ENCODE measurements at regions not wholly inside any gene's neighbourhood (a gene's known extent, or its start where the extent isn't known, plus 50 kb on each side); places are given as distances from the start of the nearest gene placed in this dataset.
"Not testable (repeated sequence)": the region's sequence is repeated elsewhere in the genome, so short reads cannot be mapped to it uniquely, and the experiment has no call there.

GRCh38 chr4:57369446-57369845, 259.3 kb upstream of the IGFBP7 start:
- DNase-seq: no peak

DNA sequence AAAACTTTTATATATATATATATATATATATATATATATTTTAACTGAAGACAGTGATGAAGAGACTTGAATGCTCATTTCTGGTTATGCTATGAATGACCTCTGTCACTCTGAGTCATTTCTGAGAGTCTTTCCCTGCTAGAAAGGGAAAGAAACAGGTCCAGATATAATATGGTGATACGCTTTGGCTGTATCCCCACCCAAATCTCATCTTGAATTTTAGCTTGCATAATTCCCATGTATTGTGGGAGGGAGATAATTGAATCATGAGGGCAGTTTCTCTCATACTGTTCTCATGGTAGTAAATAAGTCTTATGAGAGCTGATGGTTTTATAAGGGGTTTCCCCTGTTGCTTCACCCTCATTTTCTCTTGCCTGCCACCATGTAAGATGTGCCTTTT, 254.1 kb upstream of the IGFBP7 start:
- no peak for DNase-seq

DNA sequence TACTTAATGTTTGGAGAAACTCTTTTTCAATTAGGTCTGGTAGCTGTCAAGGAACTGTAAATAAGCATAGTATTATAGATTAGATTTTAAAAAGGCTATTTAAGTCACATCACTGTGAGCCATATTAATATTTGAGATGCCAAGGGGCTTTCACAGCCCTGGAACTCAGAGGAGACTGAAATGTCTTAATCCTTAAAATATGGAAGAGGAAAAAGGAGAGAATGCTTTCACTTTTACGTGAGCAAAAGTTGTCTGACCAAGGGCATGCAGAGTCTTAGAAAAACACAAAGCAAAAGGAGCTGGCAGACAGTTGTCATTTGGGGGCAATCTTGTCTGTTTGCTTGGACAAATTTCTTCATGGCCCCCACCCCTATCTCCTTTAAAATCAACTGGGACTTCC, 253.2 kb upstream of the IGFBP7 start:
- DNase-seq: no peak

DNA sequence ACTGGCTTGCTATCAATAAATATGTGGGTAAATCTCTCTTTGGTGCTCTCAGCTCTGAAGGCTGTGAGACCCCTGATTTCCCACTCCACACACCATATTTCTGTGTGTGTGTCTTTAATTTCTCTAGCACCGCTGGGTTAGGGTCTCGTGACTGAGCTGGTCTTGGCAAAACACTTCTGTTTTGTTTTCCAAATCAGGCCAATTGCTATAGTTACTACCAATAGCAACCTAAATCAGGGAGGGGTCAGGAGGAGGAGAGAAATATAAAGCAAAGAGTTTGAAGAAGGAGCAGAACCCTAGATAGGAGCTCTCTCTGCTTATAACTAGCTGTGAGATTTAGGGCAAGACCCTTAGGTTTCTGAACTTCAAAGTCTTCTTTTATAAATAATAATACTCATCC, 250.5 kb upstream of the IGFBP7 start:
- no peak for DNase-seq

GRCh38 chr4:57355101-57355665, 245.0 kb upstream of the IGFBP7 start:
- no peak for DNase-seq

GRCh38 chr4:57351731-57352130, 241.5 kb upstream of the IGFBP7 start:
- no peak for DNase-seq

GRCh38 chr4:57344296-57344695, 234.1 kb upstream of the IGFBP7 start:
- no peak for DNase-seq

DNA sequence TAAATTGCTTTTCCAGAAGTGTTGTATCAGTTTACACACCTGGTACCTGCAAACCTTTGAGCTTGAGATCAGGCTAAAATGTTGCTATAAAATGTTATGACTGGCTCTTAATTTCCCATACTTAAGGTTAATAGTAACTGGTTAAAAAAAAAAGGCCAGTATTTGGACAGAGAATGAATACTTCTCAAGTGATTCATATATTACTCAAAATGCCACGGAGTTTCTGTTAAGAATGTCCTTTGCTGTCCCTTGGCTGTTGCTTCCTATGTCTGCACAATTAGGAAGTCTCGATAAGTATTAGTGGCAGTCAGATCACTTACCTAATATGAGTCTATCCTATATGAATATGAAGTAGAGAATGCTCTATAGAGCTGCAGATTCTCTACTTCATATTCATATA, 232.2 kb upstream of the IGFBP7 start:
- DNase-seq: no peak

DNA sequence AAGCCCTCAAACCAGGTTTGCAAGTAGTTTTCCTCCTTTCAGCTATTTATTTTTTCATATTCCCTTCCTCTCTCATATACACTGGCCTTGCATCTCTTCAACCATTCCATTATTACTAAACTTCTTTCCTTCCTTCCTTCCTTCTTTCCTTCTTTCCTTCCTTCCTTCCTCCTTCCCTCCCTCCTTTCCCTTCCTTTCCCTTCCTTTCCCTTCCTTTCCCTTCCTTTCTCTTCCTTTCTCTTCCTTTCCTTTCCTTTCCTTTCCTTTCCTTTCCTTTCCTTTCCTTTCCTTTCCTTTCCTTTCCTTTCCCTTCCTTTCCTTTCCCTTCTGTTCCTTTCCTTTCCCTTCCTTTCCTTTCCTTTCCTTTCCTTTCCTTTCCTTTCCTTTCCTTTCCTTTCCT, 228.7 kb upstream of the IGFBP7 start:
- DNase-seq: not testable (repeated sequence)

- no peak for DNase-seq
These were observed 223.5 kb upstream of the IGFBP7 start for GRCh38 chr4:57333684-57334083.

- DNase-seq: no peak
These were observed 221.8 kb upstream of the IGFBP7 start for GRCh38 chr4:57331959-57332358.

DNA sequence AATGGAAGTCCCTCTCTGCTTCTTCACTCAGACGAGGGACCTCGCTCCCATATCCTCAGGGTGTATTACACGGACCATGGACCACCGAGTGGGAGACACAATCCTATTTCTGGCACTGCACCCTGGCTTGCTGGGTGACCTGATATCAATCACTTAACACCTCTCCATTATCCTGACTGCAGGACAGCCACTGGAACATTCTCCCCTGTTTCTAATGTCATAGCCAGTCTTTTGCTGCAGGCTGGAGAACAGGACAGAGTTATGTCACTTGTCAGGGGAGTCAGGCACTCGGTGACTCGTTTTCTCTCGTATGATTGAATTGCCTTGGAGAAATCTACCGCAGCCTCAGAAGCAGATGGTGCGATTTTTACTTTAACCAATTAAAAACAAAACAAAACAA, 219.1 kb upstream of the IGFBP7 start:
- DNase-seq: no peak

- no peak for DNase-seq
These were observed 214.6 kb upstream of the IGFBP7 start for GRCh38 chr4:57324673-57325307.

DNA sequence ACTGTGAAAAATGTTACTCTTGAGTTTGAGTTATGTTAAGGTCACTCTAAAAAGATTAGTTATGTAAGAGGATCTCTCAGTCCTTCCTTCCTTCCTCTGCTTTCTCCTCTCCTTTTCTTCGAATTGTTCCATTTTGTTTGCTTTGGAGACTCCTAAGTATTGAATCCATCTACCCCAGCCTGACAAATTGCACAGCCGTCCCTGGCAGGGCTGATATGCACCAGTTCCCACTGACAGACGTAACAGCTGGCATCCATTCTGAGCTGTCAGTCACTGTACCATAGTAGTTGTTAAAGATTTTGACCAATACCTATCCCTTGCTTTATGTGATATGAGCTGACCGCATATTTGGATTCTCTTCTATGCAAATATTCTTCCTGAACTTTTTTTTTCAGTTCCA, 210.7 kb upstream of the IGFBP7 start:
- no peak for DNase-seq

DNA sequence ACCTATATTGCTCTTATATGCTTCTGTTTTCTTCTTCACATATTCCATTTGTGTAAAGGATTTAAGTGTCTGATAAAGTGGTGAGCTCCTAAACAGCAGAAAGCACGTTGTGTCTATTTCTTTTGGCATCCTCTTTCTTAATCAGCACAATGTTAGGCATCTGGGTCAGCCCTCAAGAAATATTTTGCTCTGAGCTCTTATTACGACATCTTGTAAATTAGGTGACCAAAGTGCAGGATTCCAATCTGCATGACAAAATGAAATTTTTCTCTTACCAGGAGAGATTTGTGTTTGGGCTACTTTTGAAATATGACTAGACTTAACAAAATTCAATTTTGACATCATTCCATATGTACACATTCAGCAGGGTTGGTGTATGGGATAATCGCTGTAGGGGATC, 210.0 kb upstream of the IGFBP7 start:
- no peak for DNase-seq

DNA sequence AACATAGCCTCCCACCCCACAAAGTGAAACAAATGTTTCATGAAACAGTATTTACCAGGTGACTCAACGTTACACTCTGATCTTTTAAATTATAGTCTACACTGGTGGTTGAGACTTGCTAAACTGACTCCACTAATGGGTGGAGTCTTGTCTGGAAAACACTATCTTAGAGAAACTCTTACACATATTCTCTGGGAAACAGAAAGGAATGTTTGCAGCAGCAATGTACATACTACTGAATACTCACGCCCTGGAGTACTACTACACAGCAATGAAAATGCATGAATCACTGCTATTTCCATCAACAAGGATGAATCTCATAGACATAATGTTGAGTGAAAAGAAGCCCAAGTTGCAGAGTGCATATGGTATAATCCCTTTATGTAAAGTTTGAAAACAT, 208.5 kb upstream of the IGFBP7 start:
- DNase-seq: no peak

DNA sequence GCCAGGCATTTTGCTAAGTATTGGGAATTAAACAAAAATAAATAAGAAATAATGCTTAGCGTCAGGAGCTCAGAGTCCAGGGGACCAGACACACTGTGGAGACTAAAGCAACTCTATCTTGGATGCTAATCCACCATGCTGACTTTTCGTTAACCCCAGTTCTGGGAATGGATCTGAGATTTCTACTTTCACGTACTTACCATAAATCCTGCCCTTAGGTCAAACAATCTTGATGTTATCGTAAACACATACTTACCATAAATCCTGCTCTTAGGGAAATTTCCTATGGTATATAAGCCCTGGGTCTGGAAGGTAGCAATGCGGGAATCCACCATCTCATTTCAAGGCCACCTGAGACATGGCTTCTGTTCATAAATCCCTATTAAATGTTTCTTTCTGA, 204.5 kb upstream of the IGFBP7 start:
- DNase-seq: no peak

DNA sequence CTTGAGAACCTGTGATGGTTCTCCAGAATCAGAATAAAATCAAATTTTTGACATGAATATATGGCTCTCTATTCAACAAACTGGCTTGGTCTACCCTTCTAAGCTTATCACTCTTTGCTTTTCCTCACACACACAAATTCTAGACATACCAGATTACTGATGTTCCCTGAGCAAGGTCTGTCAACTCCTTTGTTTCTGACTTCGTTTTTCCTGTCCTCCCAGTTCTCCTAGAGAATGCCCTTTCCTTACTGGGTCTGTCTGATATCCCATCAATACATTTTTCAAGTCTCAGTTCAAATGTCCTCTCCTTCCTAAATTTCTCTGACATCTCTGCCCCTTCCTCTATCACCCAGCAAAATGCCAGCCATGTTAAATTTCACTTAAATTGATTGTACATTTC, 202.1 kb upstream of the IGFBP7 start:
- DNase-seq: no peak

DNA sequence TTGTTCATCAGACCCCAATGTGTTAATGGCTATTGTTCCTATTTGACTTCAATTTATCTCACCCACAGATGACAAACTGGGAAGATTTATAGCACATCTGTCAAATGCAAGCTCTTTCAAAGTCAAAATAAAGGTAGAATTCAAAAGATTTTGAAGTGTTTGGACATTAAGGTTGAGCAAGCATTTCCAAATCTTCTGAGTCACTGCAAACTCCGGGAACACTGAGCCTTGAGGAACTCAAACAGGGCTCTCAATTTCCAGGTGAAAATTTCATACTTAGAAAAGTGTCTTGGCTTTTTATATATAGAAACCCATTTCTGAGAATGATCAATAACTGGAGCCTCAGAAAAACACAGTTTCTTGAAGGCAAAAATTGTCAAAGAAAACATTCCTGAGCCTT, 199.5 kb upstream of the IGFBP7 start:
- DNase-seq: no peak

DNA sequence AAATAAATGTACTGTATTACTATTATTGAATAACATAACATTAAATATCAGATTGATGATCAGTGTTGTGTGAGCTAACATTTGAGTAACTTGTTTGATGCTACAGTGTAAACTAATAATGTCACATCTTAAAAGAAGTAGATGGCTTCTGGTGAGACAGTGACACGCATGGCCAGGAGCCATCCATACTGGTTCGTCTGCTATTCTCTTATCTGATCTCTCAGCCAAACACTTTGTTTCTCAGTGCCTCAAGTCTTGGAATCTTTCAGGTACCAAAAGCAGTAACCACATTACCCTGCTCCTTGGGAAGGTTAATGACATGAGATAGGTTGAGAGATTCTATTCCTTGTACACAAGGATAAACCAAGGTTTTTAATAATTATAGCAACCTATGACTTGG, 198.1 kb upstream of the IGFBP7 start:
- no peak for DNase-seq

DNA sequence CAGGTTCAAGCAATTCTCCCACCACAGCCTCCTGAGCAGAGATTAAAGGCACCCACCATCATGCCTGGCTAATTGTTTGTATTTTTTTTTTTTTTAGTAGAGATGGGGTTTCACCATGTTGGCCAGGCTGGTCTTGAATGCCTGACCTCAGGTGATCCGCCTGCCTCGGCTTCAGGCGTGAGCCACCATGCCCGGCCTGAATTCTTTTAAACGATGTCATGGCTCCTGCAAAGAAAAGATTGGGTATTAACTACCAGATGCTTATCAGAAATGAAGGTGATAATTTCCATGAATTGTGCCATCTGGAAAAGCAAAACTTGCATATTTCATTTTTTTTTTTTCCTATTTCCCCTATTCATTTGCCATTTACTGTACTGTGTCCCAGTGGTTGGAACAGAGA, 195.7 kb upstream of the IGFBP7 start:
- no peak for DNase-seq

GRCh38 chr4:57303012-57303751, 193.0 kb upstream of the IGFBP7 start:
- DNase-seq: no peak

- not testable (repeated sequence) for DNase-seq
These were observed 190.1 kb upstream of the IGFBP7 start for GRCh38 chr4:57300300-57300699.

- DNase-seq: no peak
These were observed 181.7 kb upstream of the IGFBP7 start for GRCh38 chr4:57291911-57292310.

All from NCI-H1092 (cell line).